SK-N-SH treated with all-trans-retinoic acid at 6 μM for 48 hours (cell line): ENCODE measurements at regions not wholly inside any gene's neighbourhood (a gene's known extent, or its start where the extent isn't known, plus 50 kb on each side); places are given as distances from the start of the nearest gene placed in this dataset.

Experiments used
- ATAC-seq: fragments of 200-7000 bp; cut with Tn5 transposase; 3 replicates; pipeline ENCODE4 v1.9.1; 2020; ENCODE audit warnings: mild to moderate bottlenecking, moderate library complexity
- ARNTL ChIP-seq: fragments of 450-650 bp; formaldehyde crosslinking; IDR thresholded peaks from 2 replicates; pipeline ENCODE4 v1.5.0; 2020; ENCODE audit warnings: low read depth, mild to moderate bottlenecking, moderate library complexity, borderline replicate concordance
- BACH2 ChIP-seq: fragments of 250-450 bp; sonication (Bioruptor Pico); IDR thresholded peaks from 2 replicates; pipeline ENCODE4 v1.9.0; 2021; ENCODE audit warnings: mild to moderate bottlenecking, borderline replicate concordance
- CREB5 ChIP-seq: fragments of 250-450 bp; sonication (Bioruptor Pico); IDR thresholded peaks from 2 replicates; pipeline ENCODE4 v1.5.1; 2020; ENCODE audit warnings: low read depth, mild to moderate bottlenecking, moderate library complexity
- CSDC2 ChIP-seq: fragments of 250-450 bp; sonication (Bioruptor Pico); IDR thresholded peaks from 2 replicates; pipeline ENCODE4 v1.5.0; 2020; ENCODE audit warnings: mild to moderate bottlenecking, moderate library complexity
- ESRRG ChIP-seq: fragments of 250-450 bp; sonication (Bioruptor Pico); IDR thresholded peaks from 2 replicates; pipeline ENCODE4 v1.6.1; 2021; ENCODE audit warnings: mild to moderate bottlenecking
- GLIS3 ChIP-seq: fragments of 250-450 bp; sonication (Bioruptor Pico); IDR thresholded peaks from 2 replicates; pipeline ENCODE4 v1.5.0; 2020; ENCODE audit warnings: mild to moderate bottlenecking, moderate library complexity
- ISL1 ChIP-seq: fragments of 250-450 bp; sonication (Bioruptor Pico); IDR thresholded peaks from 2 replicates; pipeline ENCODE4 v2.1.2; 2022; ENCODE audit warnings: mild to moderate bottlenecking, moderate library complexity
- OSR1 ChIP-seq: fragments of 250-450 bp; sonication (Bioruptor Pico); IDR thresholded peaks from 2 replicates; pipeline ENCODE4 v1.8.0; 2022; ENCODE audit warnings: moderate library complexity, mild to moderate bottlenecking, inconsistent platforms
- PATZ1 ChIP-seq: fragments of 250-450 bp; sonication (Bioruptor Pico); IDR thresholded peaks from 2 replicates; pipeline ENCODE4 v1.8.0; 2020; ENCODE audit warnings: mild to moderate bottlenecking, moderate library complexity, borderline replicate concordance
- POU6F1 ChIP-seq: fragments of 250-450 bp; sonication (Bioruptor Pico); IDR thresholded peaks from 2 replicates; pipeline ENCODE4 v1.8.0; 2021; ENCODE audit warnings: low read depth, mild to moderate bottlenecking, moderate library complexity, borderline replicate concordance
- PPARA ChIP-seq: fragments of 250-450 bp; sonication (Bioruptor Pico); IDR thresholded peaks from 2 replicates; pipeline ENCODE4 v1.5.0; 2020; ENCODE audit warnings: mild to moderate bottlenecking, borderline replicate concordance
- RARB ChIP-seq: fragments of 250-450 bp; sonication (Bioruptor Pico); IDR thresholded peaks from 2 replicates; pipeline ENCODE4 v1.8.0; 2021; ENCODE audit warnings: mild to moderate bottlenecking, moderate library complexity
- SNAI2 ChIP-seq: fragments of 250-450 bp; sonication (Bioruptor Pico); IDR thresholded peaks from 2 replicates; pipeline ENCODE4 v1.5.0; 2020; ENCODE audit warnings: mild to moderate bottlenecking, moderate library complexity
- TCF4 ChIP-seq: fragments of 250-450 bp; sonication (Bioruptor Pico); IDR thresholded peaks from 2 replicates; pipeline ENCODE4 v1.8.0; 2021; ENCODE audit warnings: mild to moderate bottlenecking, moderate library complexity, borderline replicate concordance
- TOX ChIP-seq: fragments of 250-450 bp; sonication (Bioruptor Pico); IDR thresholded peaks from 2 replicates; pipeline ENCODE4 v1.8.0; 2021; ENCODE audit warnings: mild to moderate bottlenecking, moderate library complexity, borderline replicate concordance
- ZC3H10 ChIP-seq: fragments of 250-450 bp; sonication (Bioruptor Pico); IDR thresholded peaks from 2 replicates; pipeline ENCODE4 v1.5.1; 2021; ENCODE audit warnings: mild to moderate bottlenecking, moderate library complexity
- ZFP3 ChIP-seq: fragments of 250-450 bp; sonication (Bioruptor Pico); IDR thresholded peaks from 2 replicates; pipeline ENCODE4 v1.5.0; 2020; ENCODE audit warnings: mild to moderate bottlenecking, moderate library complexity
- ZFP30 ChIP-seq: fragments of 450-650 bp; formaldehyde crosslinking; IDR thresholded peaks from 2 replicates; pipeline ENCODE4 v1.5.0; 2022; ENCODE audit warnings: mild to moderate bottlenecking, moderate library complexity
- ZNF565 ChIP-seq: fragments of 450-650 bp; formaldehyde crosslinking; conservative IDR thresholded peaks from 2 replicates; pipeline ENCODE4 v1.5.0; 2020; ENCODE audit warnings: low read depth, mild to moderate bottlenecking, moderate library complexity
- ZNF70 ChIP-seq: fragments of 450-650 bp; formaldehyde crosslinking; IDR thresholded peaks from 2 replicates; pipeline ENCODE4 v1.5.0; 2020; ENCODE audit warnings: mild to moderate bottlenecking, moderate library complexity
- ZNF8 ChIP-seq: fragments of 450-650 bp; formaldehyde crosslinking; IDR thresholded peaks from 2 replicates; pipeline ENCODE4 v1.5.0; 2020; ENCODE audit warnings: mild to moderate bottlenecking, moderate library complexity
- TF ChIP-seq, protein P1 (sequence below): fragments of 250-450 bp; sonication (Bioruptor Pico); IDR thresholded peaks from 2 replicates; pipeline ENCODE4 v1.5.0; 2020; ENCODE audit warnings: mild to moderate bottlenecking, moderate library complexity

- TF ChIP-seq ZFP30 (no peak), OSR1 (no peak), GLIS3 (CRISPR knock-in tag) (no peak), SNAI2 (CRISPR knock-in tag) (no peak), TOX (no peak), PPARA (CRISPR knock-in tag) (no peak), ISL1 (CRISPR knock-in tag) (no peak), PATZ1 (CRISPR knock-in tag) (no peak), CSDC2 (CRISPR knock-in tag) (no peak), ZC3H10 (no peak), TCF4 (no peak), ZNF565 (CRISPR knock-in tag) (no peak), POU6F1 (CRISPR knock-in tag) (no peak), ZNF70 (CRISPR knock-in tag) (no peak), ESRRG (CRISPR knock-in tag) (no peak), ZNF8 (CRISPR knock-in tag) (no peak)
- ATAC-seq: no peak
Measured at GRCh38 chr4:161317000-161317399, 846.8 kb downstream of the FSTL5 start.

DNA sequence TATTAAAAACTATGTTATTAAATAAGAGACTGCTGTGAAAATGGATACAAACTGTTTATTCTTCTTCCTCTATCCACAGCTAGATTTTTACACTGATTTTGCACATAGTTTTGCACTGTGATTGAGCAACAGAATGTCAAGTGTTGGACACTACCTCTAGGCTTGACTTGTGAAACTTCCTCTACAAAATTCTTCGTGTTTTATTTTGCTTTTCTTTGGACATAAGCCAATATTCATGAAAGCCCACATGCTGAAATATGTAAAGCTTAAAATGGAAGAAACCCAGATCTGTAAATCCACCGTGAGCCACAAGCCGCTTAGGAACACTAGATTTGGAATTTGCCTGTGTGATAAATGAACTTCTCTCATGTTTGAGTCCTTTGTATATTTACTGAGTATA, 849.4 kb downstream of the FSTL5 start:
- ATAC-seq: no peak
- TF ChIP-seq TOX (no peak), GLIS3 (CRISPR knock-in tag) (no peak)
- TF ChIP-seq, protein P1, sequence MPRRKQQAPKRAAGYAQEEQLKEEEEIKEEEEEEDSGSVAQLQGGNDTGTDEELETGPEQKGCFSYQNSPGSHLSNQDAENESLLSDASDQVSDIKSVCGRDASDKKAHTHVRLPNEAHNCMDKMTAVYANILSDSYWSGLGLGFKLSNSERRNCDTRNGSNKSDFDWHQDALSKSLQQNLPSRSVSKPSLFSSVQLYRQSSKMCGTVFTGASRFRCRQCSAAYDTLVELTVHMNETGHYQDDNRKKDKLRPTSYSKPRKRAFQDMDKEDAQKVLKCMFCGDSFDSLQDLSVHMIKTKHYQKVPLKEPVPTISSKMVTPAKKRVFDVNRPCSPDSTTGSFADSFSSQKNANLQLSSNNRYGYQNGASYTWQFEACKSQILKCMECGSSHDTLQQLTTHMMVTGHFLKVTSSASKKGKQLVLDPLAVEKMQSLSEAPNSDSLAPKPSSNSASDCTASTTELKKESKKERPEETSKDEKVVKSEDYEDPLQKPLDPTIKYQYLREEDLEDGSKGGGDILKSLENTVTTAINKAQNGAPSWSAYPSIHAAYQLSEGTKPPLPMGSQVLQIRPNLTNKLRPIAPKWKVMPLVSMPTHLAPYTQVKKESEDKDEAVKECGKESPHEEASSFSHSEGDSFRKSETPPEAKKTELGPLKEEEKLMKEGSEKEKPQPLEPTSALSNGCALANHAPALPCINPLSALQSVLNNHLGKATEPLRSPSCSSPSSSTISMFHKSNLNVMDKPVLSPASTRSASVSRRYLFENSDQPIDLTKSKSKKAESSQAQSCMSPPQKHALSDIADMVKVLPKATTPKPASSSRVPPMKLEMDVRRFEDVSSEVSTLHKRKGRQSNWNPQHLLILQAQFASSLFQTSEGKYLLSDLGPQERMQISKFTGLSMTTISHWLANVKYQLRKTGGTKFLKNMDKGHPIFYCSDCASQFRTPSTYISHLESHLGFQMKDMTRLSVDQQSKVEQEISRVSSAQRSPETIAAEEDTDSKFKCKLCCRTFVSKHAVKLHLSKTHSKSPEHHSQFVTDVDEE: no peak
- TF ChIP-seq, all 23 proteins: peak for 0

DNA sequence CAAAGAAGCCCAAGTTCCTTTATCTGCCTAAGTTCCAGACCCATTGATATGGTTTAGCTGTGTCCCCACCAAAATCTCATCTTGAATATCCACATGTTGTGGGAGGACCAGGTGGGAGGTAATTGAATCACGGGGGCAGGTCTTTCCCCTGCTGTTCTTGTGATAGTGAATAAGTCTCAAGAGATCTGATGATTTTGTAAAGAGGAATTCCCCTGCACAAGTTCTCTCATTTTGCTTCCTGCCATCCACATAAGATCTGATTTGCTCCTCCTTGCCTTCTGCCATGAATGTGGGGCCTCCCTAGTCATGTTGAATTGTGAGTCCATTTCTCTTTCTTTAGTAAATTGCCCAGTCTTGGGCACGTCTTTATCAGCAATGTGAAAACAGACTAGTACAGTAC, 860.2 kb downstream of the FSTL5 start:
- TF ChIP-seq PATZ1 (CRISPR knock-in tag): no peak
- TF ChIP-seq RARB (CRISPR knock-in tag): no peak
- no peak for TF ChIP-seq CREB5 (CRISPR knock-in tag)
- TF ChIP-seq ESRRG (CRISPR knock-in tag): no peak
- no peak for TF ChIP-seq OSR1
- no peak for TF ChIP-seq ZNF8 (CRISPR knock-in tag)
- TF ChIP-seq, protein P1: no peak
- TF ChIP-seq ZNF70 (CRISPR knock-in tag): no peak
- TF ChIP-seq ZFP3: no peak
- TF ChIP-seq TCF4: no peak
- TF ChIP-seq ISL1 (CRISPR knock-in tag): no peak
- no peak for TF ChIP-seq ZFP30
- no peak for TF ChIP-seq PPARA (CRISPR knock-in tag)
- TF ChIP-seq BACH2 (CRISPR knock-in tag): no peak
- TF ChIP-seq ZNF565 (CRISPR knock-in tag): no peak
- TF ChIP-seq ARNTL (CRISPR knock-in tag): no peak
- no peak for TF ChIP-seq SNAI2 (CRISPR knock-in tag)
- no peak for TF ChIP-seq ZC3H10
- TF ChIP-seq CSDC2 (CRISPR knock-in tag): no peak

More for the DNA sequence above, 860.2 kb downstream of the FSTL5 start:
- no peak for ATAC-seq
